HT-29 (cell line): ENCODE measurements at regions not wholly inside any gene's neighbourhood (a gene's known extent, or its start where the extent isn't known, plus 50 kb on each side); places are given as distances from the start of the nearest gene placed in this dataset.

ENCODE experiments used
- DNase-seq: peaks from one replicate; pipeline ENCODE4 v3.0.0-alpha.2; 2015; ENCODE audit warnings: low spot score

GRCh38 chr15:96415513-96416217, 85.2 kb downstream of the NR2F2 start:
- DNase-seq: no peak

DNA sequence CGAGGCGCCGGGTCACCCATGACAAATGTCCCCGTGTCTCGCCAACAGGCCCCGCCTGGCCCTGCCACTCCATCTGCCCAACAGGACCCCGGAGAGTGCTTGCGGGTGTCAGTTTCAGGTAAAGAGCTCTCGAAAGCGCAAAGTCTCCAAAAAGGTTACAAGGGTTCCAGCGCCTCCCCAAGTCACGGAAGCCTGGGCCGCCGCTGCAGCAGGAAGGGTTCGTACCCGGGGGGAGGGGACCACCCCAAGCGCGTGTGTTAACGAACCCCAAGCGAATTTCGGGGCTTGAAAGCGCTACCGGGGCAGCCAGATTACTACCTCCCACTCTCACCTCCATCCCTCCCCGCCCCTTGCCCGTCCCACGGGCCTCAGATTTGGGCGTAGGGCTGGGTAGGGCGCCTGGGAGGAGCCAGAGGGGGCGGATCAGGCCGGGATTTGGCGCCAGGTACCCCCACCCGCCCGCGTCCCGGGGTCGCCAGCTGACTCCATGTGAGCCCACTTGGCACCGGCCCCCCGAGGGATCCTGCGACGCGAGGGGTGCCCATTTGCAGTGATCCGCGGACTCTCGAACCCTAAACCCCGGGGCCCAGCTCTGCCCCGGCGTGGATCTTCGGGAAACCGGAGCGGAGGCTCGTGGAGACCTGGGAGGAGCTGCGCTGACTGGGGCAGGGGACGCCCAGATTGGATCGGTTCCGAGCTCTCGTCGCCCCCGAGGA, 85.9 kb downstream of the NR2F2 start:
- DNase-seq: no peak

GRCh38 chr15:96416934-96417759, 86.6 kb downstream of the NR2F2 start:
- DNase-seq: no peak

GRCh38 chr15:96417760-96418130, 87.2 kb downstream of the NR2F2 start:
- no peak for DNase-seq

DNA sequence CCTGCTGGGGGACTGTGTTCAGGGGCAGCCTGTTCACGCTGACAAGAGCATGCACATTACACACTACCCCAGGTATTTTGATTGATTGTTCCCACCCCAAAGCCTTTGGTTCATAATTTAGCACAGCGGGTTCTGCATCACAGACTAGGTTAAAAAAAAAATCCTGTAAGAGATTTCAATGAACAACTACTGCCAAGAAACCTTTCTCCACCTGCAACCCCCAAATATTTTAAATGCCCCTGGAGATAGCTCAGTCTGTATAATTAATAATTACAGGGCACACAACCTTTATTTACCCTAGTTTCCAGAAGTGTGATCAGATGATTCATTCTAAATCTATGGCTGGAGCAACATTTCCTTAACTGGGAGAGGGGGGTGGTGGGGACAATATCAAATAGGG, 87.6 kb downstream of the NR2F2 start:
- no peak for DNase-seq

- no peak for DNase-seq
Measured at GRCh38 chr15:96421178-96421601, 90.7 kb downstream of the NR2F2 start.

GRCh38 chr15:96422125-96422524, 91.6 kb downstream of the NR2F2 start:
- DNase-seq: no peak

DNA sequence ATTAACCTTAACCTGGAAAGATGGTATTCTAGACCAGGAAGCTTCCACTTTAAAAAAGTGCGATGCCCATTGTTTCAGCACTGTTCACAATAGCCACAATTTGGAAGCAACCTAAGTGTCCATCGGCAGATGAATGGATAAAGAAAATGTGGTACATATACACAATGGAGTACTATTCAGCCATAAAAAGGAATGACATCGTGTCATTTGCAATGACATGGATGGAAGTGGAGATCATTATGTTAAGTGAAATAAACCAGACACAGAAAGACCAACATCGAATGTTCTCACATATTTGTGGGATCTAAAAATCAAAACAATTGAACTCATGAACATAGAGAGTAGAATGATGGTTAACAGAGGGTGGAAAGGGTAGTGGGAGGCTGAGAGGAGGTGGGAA, 94.2 kb downstream of the NR2F2 start:
- DNase-seq: no peak

DNA sequence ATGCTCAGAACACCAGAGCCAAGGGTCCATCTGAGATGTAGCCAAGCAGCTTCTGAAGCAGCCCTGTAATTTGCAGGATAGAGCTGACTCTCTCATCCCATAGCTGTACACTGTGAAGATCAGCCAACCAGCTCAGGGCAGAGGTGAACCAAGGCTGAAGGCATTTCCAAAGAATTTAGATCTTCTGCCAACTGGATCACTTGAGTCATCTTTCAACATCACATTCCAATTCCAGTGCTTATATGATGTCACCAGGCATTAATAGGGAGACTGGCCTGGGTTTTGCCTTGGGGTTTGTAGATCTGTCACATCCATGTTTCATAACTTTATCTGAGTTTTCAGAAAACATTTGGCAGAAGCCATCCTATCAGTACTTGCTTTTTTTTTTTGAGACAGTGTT, 98.2 kb downstream of the NR2F2 start:
- no peak for DNase-seq

DNA sequence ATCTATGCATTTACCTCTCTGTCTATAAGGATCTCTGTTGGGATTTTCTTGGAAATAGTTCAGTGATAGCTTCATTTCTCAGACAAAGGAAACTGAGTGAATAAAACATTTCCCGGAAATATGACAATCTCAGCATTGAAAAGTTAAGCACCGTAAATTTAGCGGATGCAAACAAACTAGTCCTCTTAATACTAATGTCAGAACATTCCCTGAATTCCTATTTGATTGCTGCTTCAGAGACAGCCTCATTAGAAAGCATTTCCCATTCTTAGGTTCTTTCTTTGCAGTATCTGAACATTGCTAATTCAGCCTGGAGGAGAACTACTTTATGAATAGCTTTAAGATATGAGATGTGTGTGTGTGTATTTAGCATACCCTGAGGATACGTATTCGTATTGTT, 101.3 kb downstream of the NR2F2 start:
- no peak for DNase-seq

DNA sequence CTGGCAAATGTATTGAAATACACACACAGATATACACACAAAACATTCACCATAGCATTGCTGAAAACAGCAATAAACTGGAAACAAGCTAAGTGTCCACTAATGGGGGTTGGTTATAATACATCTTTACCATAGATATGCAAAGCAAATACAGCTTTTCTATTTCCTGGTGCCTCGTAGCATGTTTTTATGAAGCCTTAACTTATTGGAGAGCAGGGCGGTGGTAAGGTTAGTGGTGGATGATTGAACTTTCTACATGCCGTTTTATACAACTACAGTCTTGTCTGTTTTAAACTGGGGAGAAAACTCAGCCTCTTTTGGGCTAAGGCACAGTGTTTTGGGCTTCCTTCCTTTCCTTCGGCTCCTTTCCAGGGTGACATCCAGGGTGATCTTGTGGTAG, 104.5 kb downstream of the NR2F2 start:
- DNase-seq: no peak

DNA sequence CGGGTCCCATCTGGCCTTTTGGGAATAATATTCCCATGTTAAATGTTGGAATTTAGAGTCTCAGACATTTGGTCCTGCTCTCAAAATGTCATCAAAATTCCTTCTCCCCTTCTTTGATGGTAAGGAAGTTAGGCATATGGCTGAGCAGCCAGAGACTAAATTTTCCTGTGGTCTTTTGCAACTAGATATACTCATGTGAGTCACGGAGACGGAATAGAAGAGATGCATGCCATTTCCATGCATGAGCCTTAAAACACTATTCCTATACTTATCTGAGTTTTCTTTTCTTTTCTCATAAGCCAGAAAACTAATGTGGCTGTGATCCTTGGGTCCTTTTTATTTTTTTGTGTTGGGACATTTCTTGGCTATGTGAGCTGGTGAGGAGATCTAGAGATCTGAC, 105.3 kb downstream of the NR2F2 start:
- DNase-seq: no peak

GRCh38 chr15:96440978-96441377, 110.5 kb downstream of the NR2F2 start:
- DNase-seq: no peak

DNA sequence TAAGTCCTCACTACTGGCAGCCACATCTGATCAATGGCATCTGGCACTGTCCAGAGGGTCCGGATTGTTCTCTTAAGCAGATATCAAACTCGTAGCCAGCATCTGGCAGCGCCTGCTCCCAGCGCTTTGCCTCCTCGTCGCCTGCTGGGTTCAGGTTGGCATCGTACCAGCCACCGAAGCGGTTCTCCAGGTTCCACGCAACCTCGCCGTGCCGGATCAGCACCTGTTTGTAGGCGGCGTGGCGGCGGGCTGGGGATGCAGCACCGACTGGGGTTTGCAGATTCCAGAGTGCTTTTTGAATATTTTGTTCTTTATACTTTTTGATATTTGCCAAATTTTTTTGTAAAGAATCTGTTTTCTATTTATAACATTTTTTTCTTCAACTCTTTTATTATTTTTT, 111.6 kb downstream of the NR2F2 start:
- no peak for DNase-seq

- DNase-seq: no peak
Measured at GRCh38 chr15:96444865-96445264, 114.4 kb downstream of the NR2F2 start.

DNA sequence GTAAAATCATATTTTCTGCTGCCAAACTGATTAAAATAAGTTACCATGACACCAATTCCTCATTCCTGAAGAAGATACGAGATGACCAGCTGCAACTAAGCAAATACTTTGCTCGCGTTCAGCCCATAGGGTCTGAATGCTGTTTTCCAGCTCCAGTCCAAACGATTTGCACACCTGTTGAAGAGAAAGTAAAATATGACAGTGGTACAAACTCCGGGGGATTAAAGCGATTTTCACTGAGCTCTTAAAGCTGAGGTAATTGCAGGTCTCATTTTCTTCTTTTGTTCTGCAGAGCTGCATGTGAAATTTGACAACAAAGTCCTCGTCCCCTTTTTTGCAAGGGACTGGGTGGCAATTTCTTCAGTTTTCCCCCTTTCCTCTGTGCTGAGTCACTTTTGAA, 118.4 kb downstream of the NR2F2 start:
- DNase-seq: no peak

- no peak for DNase-seq
Measured at GRCh38 chr15:96457841-96458240, 127.3 kb downstream of the NR2F2 start.

DNA sequence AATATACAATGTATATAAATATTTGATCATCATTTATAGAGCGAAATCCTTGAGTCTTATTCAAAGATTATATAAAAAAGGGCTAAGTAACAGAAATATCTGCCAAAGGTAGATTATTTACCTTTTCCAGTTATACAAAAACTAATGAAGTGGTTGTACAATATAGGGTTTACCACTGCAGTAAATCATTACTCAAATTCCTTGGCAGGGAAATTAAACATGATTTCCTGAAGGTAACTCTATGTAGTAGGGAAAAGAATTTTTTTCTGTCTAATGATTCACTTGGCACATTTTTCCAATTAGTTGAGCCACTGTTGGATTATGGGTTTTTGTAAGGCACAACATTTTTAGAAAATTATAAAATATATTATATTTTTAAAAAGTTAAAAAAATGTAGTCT, 129.6 kb downstream of the NR2F2 start:
- DNase-seq: no peak

GRCh38 chr15:96462768-96463750, 132.6 kb downstream of the NR2F2 start:
- no peak for DNase-seq

GRCh38 chr15:96466389-96466947, 136.0 kb downstream of the NR2F2 start:
- DNase-seq: no peak

- no peak for DNase-seq
Measured at GRCh38 chr15:96468036-96468435, 137.5 kb downstream of the NR2F2 start.
